Thoracic aorta (tissue), 2 donors: ENCODE measurements at regions not wholly inside any gene's neighbourhood (a gene's known extent, or its start where the extent isn't known, plus 50 kb on each side); places are given as distances from the start of the nearest gene placed in this dataset.
"Not testable (repeated sequence)": the region's sequence is repeated elsewhere in the genome, so short reads cannot be mapped to it uniquely, and the experiment has no call there.

Experiments used
- ATAC-seq: fragments of 150-250 bp; one replicate; pipeline ENCODE4 v1.8.0; 2017; ENCODE audit warnings: low read depth; ENCODE audit not compliant: insufficient number of reproducible peaks, low FRiP score
- DNase-seq: peaks from one replicate; pipeline ENCODE4 v3.0.0-alpha.2; 2020; ENCODE audit warnings: low spot score
- H3K27ac ChIP-seq, 2 donors: fragments of 200-600 bp; sonication (generic); 1 replicate in 1 of 2; 2 replicates in 1 of 2; pipeline ENCODE4 v1.5.1; 2016; ENCODE audit warnings: mild to moderate bottlenecking in 2 of 2, moderate library complexity in 2 of 2
- H3K27me3 ChIP-seq: fragments of 200-600 bp; sonication (generic); replicated peaks from 2 replicates; pipeline ENCODE4 v1.6.0; 2016; ENCODE audit warnings: mild to moderate bottlenecking; ENCODE audit not compliant: insufficient read depth
- H3K36me3 ChIP-seq: fragments of 200-600 bp; sonication (generic); one replicate; pipeline ENCODE4 v1.5.1; 2016
- H3K4me1 ChIP-seq, 2 donors: fragments of 200-600 bp; sonication (generic); 1 replicate in 1 of 2; 2 replicates in 1 of 2; pipeline versions ENCODE4 v1.5.1 to v1.6.0; 2016; ENCODE audit warnings: low read depth in 2 of 2, mild to moderate bottlenecking in 1 of 2; ENCODE audit not compliant: control insufficient read depth in 1 of 2
- H3K4me3 ChIP-seq: fragments of 200-600 bp; sonication (generic); 2 replicates; pipeline ENCODE4 v1.5.1; 2016; ENCODE audit warnings: mild to moderate bottlenecking
- H3K9me3 ChIP-seq: fragments of 200-600 bp; sonication (generic); 2 replicates; pipeline ENCODE4 v1.5.1; 2016
- TF ChIP-seq, protein P1 (sequence below): fragments of 200-600 bp; sonication (generic); IDR thresholded peaks from one replicate; pipeline ENCODE4 v1.5.1; 2019; ENCODE audit warnings: antibody characterized with exemption

DNA sequence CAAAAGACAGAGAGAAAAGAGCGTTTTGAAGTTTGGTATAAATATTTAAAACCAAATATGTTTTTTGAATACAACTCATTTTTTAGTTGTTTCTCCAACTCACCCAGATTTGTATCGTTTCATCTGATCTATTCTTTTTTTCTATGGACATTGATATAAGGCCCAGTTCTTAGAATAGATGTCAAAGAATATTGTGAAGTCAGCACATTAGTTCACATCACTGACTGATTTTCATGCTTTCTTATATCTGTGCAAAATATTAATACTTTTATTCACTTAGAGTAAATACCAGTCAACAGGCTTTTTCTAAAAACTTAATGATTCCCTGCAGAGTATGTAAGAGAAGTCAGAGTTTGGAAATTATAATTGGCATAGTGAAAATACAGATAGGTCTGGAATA lies 254.4 kb upstream of the PTPRD start:
- DNase-seq (no peak), ATAC-seq (no peak)
- TF ChIP-seq, protein P1, sequence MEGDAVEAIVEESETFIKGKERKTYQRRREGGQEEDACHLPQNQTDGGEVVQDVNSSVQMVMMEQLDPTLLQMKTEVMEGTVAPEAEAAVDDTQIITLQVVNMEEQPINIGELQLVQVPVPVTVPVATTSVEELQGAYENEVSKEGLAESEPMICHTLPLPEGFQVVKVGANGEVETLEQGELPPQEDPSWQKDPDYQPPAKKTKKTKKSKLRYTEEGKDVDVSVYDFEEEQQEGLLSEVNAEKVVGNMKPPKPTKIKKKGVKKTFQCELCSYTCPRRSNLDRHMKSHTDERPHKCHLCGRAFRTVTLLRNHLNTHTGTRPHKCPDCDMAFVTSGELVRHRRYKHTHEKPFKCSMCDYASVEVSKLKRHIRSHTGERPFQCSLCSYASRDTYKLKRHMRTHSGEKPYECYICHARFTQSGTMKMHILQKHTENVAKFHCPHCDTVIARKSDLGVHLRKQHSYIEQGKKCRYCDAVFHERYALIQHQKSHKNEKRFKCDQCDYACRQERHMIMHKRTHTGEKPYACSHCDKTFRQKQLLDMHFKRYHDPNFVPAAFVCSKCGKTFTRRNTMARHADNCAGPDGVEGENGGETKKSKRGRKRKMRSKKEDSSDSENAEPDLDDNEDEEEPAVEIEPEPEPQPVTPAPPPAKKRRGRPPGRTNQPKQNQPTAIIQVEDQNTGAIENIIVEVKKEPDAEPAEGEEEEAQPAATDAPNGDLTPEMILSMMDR, result no peak
- Histone ChIP-seq H3K36me3 (no peaks in the 10 kb centered on the region), H3K9me3 (no peaks in the 10 kb centered on the region), H3K27ac (no peak overlapping the region), H3K4me1 (peaks cover 4 to 6% of the 10 kb centered on the region in 2 donors), H3K4me3 (no peak overlapping the region), H3K27me3 (no peaks in the 10 kb centered on the region)

DNA sequence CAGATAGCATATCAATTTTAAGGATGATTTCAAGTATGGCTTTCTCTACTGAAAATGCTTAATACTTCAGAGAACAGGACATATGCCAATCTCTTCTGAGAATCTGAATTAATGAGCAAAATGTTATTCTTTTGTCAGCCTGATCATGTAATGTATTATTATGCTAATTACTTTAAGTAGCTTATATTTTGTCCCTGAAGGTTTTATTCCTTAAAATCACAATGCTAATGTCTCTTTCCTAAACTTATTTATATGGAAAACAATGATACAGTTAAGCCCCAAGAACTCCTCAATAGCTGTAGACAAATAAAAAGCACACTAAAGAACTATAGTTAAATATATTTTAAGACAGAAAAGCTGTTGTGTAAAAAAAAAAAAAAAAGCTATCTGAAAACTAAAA lies 256.9 kb upstream of the PTPRD start:
- Histone ChIP-seq H3K4me1 (no peaks in the 10 kb centered on the region), H3K9me3 (no peaks in the 10 kb centered on the region), H3K27ac (no peak overlapping the region), H3K27me3 (no peaks in the 10 kb centered on the region), H3K4me3 (no peak overlapping the region), H3K36me3 (no peaks in the 10 kb centered on the region)
- TF ChIP-seq, protein P1, result no peak
- ATAC-seq, result no peak
- DNase-seq, result no peak

DNA sequence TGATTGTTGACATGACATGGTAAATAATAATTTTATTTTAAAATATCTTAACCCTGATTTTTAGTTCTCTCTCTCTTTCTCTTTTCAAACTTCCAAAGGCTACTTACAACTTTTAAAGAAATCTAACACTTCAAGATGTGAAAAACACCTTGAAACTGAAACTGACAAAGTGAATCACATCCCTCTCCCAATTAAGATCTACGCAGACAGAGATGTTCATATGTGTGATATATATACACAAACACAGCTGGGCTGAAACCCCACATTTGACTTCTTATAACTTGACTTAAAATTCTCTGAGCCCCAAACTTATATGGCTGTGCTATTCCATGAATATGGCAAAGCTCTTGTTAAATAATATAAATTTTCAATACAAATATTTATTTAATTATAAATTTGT lies 261.2 kb upstream of the PTPRD start:
- ATAC-seq, result no peak
- H3K27me3 ChIP-seq, result no peaks in the 10 kb centered on the region
- H3K9me3 ChIP-seq, result no peaks in the 10 kb centered on the region
- H3K27ac ChIP-seq, result no peak overlapping the region
- TF ChIP-seq, protein P1, result no peak
- no peak overlapping the region for H3K4me3 ChIP-seq
- H3K36me3 ChIP-seq, result no peaks in the 10 kb centered on the region
- DNase-seq, result no peak
- H3K4me1 ChIP-seq, result no peaks in the 10 kb centered on the region

DNA sequence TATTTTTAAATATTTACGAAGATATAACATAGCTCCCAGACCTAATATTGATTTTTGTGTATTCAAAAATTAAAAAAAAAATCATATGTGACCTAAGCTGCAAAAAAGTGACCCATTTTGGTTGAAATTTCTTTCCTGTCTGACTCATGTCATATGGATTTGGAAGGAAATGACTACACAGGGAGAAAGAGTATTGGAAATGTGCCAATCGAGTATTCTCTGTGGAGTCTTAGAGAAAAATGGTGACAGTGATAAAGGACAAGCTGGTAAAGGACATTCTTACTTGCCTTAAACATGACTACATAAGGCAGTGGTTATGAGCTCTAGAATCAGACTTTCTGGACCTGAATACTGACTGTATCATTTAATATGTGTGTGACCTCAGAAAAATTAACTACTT lies 262.9 kb upstream of the PTPRD start:
- Histone ChIP-seq H3K4me1 (no peaks in the 10 kb centered on the region), H3K4me3 (no peak overlapping the region), H3K36me3 (no peaks in the 10 kb centered on the region), H3K27me3 (no peaks in the 10 kb centered on the region), H3K9me3 (no peaks in the 10 kb centered on the region), H3K27ac (no peak overlapping the region)
- DNase-seq (no peak), ATAC-seq (no peak)
- TF ChIP-seq, protein P1, result no peak

DNA sequence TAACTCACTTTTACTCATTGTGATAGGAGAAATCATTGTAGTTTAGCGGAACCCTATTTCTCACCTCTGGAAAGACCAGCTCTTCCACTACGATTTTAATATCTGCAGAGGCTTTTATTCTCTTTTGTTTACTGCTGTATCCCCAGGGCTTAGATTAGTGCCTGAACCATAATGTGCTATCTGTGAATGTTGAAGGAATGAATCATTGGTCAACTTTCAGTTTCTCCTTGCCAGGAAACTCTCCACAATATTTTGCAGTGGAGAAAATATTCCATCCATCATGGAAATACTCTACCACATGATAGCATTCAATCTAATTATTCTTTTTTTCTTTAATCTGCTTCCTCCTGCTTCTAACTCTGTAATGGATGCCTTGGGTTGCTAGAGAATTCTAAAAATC lies 263.5 kb upstream of the PTPRD start:
- no peaks in the 10 kb centered on the region for H3K4me1 ChIP-seq
- H3K4me3 ChIP-seq, result no peak overlapping the region
- H3K36me3 ChIP-seq, result no peaks in the 10 kb centered on the region
- no peak overlapping the region for H3K27ac ChIP-seq
- H3K9me3 ChIP-seq, result no peaks in the 10 kb centered on the region
- TF ChIP-seq, protein P1, result no peak
- ATAC-seq, result no peak
- no peak for DNase-seq
- no peaks in the 10 kb centered on the region for H3K27me3 ChIP-seq

DNA sequence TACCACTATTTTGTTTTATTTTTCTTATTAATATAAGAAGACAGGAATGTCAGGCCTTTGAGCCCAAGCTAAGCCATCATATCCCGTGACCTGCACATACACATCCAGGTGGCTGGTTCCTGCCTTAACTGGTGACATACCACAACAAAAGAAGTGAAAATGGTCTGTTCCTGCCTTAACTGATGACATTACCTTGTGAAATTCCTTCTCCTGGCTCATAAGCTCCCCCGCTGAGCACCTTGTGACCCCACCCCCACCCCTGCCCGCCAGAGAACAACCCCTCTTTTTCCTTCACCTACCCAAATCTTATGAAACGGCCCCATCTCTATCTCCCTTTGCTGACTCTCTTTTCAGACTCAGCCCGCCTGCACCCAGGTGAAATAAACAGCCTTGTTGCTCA lies 277.5 kb upstream of the PTPRD start:
- not testable (repeated sequence) for H3K4me3 ChIP-seq, DNase-seq, H3K4me1 ChIP-seq, H3K27me3 ChIP-seq, H3K36me3 ChIP-seq, H3K27ac ChIP-seq, ATAC-seq, H3K9me3 ChIP-seq
